BJ (cell line): ENCODE measurements at regions not wholly inside any gene's neighbourhood (a gene's known extent, or its start where the extent isn't known, plus 50 kb on each side); places are given as distances from the start of the nearest gene placed in this dataset.

Experiments
- CTCF ChIA-PET: fragments of 350-600 bp; formaldehyde crosslinking; extraction: SDS; loops from one replicate; lab custom pipeline; 2021; ENCODE audit warnings: antibody characterized with exemption, inconsistent platforms; lab: Yijun Ruan, JAX
- POLR2A ChIA-PET: fragments of 300-600 bp; sonication (Branson Sonifier 250); formaldehyde crosslinking; extraction: SDS; loops from one replicate; lab custom pipeline; 2021; ENCODE audit warnings: antibody characterized with exemption; lab: Charles Lee
- DNase-seq: peaks from one replicate; pipeline ENCODE4 v3.0.0-alpha.2; 2011; ENCODE audit warnings: low read depth
- H3K27me3 ChIP-seq: 2 replicates; pipeline ENCODE4 v1.6.0; 2011; ENCODE audit warnings: low read length; ENCODE audit not compliant: control insufficient read depth, insufficient read depth
- H3K36me3 ChIP-seq: 2 replicates; pipeline ENCODE4 v1.5.1; 2011; ENCODE audit warnings: low read length; ENCODE audit not compliant: control insufficient read depth, insufficient read depth
- H3K4me3 ChIP-seq: 2 replicates; pipeline ENCODE4 v1.5.1; 2011; ENCODE audit warnings: low read depth, mild to moderate bottlenecking, control low read depth, low read length
- TF ChIP-seq, protein P1 (sequence below): IDR thresholded peaks from 2 replicates; pipeline ENCODE4 v1.5.1; 2011; ENCODE audit warnings: low read depth, mild to moderate bottlenecking, control low read depth, inconsistent platforms, low read length, moderate library complexity; ENCODE audit not compliant: insufficient read depth

DNA sequence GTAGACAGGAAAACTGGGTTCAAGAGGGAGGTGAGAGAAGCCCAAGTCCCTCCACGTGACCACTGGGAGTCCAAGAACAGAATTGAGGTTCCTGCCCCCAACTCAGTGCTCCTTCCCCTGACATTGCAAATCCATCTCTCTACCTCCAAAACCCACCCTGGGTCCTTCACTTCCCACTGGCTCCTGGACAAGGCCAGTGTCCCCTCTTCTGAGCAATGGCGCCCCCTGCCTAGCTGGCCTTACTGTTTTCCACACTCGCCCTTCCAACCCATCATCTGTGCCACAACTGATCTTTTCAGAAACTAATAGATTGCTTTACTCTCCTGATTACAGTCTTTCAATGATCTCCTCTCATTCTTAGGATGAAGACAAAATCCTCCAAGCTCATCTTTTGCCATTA, 200.3 kb downstream of the ANKRD60 start:
- H3K4me3 ChIP-seq = no peak overlapping the region
- POLR2A ChIA-PET = no interaction called here
- H3K27me3 ChIP-seq = peaks cover 9% of the 10 kb centered on the region; the same call in 1 of the 2 replicates
- no peak for DNase-seq
- TF ChIP-seq, protein P1, sequence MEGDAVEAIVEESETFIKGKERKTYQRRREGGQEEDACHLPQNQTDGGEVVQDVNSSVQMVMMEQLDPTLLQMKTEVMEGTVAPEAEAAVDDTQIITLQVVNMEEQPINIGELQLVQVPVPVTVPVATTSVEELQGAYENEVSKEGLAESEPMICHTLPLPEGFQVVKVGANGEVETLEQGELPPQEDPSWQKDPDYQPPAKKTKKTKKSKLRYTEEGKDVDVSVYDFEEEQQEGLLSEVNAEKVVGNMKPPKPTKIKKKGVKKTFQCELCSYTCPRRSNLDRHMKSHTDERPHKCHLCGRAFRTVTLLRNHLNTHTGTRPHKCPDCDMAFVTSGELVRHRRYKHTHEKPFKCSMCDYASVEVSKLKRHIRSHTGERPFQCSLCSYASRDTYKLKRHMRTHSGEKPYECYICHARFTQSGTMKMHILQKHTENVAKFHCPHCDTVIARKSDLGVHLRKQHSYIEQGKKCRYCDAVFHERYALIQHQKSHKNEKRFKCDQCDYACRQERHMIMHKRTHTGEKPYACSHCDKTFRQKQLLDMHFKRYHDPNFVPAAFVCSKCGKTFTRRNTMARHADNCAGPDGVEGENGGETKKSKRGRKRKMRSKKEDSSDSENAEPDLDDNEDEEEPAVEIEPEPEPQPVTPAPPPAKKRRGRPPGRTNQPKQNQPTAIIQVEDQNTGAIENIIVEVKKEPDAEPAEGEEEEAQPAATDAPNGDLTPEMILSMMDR = peak; percentile 19; the same call in 1 of the 2 replicates
- no peaks in the 10 kb centered on the region for H3K36me3 ChIP-seq
- CTCF ChIA-PET = no interaction called here

DNA sequence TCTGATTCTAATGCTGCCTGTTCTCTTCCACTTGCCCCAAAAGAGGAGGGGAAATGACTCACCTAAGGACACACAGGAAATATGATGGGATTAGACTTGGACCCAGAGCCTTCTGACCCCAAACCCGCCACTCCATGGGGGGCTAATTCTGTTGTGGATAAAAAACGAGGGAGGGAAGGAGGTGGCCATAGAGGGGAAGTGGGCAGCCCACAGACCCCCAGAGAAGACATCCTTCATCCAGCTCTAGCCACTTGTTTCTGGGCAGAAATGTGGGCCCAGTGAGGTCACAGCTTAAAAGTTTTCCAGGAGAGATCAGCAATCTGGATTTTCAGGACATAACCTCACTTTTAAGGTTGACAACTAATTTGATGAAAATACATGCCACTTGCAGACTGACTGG, 202.1 kb downstream of the ANKRD60 start:
- Histone ChIP-seq H3K27me3 (peaks cover 9% of the 10 kb centered on the region; the same call in 1 of the 2 replicates), H3K4me3 (no peak overlapping the region), H3K36me3 (no peaks in the 10 kb centered on the region)
- TF ChIP-seq, protein P1 = no peak
- POLR2A ChIA-PET = no interaction called here
- CTCF ChIA-PET = interaction anchor here (0.6 kb wide), 1 partner anchor 124 kb away, joined by 3 read pairs; no protein-coding TSS in a partner anchor
- DNase-seq = no peak

DNA sequence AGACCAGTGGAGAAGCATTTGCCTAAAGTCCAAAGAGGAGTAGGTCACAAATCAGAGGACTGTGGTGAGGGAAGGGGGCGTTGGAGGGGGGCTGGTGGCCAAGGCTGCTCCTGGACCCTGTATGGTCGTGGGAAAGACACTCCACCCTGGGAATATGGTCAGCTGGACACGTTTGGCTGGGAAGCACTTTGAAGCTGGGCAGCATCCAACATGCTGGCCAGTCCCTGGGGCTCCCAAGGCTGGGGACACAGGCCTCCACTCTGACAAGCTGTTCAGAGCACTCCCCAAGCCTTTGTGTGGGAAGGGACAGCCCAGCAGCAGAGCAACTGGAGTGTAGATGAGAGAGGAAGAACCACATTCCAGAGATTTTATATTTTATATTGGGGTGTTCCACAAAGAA, 203.2 kb downstream of the ANKRD60 start:
- POLR2A ChIA-PET = no interaction called here
- CTCF ChIA-PET = no interaction called here
- DNase-seq = no peak
- Histone ChIP-seq H3K27me3 (peaks cover 9% of the 10 kb centered on the region; the same call in 1 of the 2 replicates), H3K4me3 (no peak overlapping the region), H3K36me3 (no peaks in the 10 kb centered on the region)
- TF ChIP-seq, protein P1 = no peak

DNA sequence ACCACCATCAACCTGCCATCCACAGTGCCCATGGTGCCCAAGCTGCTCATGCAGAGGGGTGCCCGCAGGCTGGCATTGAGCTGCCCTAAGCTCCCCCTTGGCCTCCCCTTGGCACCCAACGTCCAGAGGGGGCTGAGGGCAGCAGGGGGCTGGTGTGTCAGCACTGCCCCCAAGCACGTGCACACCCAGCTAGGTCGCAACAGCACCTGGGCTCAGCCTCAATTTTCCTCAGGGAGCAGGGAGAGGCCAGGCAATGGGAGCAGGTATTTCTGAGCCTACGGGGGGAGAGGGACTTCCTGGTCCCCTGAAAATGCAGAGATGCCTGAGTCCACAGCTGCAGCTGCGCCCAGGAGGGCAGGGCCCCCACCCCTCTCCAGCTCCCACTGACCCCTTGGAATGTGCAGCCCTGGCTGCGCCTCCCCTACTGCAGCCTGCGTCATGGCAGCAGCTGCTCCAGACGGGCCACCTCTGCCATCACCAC, 204.2 kb downstream of the ANKRD60 start:
- CTCF ChIA-PET = interaction anchor here (1.6 kb wide), 1 partner anchor 11 kb away, joined by 5 read pairs; no protein-coding TSS in a partner anchor
- Histone ChIP-seq H3K36me3 (no peaks in the 10 kb centered on the region), H3K27me3 (peaks cover 3% of the 10 kb centered on the region; the same call in 1 of the 2 replicates), H3K4me3 (no peak overlapping the region)
- TF ChIP-seq, protein P1 = no peak
- DNase-seq = no peak
- POLR2A ChIA-PET = no interaction called here

DNA sequence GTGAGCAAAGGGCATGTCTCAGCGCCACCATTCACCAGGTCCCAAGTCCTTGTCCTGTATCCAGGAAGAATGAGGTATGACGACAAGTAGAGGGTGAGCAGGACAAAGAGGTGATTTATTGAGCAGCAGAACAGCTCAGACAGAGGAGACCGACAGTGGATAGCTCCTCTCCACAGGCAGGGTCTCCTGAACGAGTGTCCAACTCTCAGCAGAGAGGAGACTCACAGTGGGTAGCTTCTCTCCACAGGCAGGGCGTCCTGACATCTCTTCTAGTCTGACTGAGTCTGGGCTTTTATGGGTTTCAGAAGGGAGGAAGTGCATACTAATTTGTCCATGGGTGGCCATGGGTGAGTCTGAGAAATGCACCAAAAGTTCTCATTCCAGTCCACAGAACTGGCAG, 204.7 kb downstream of the ANKRD60 start:
- DNase-seq = no peak
- TF ChIP-seq, protein P1 = no peak
- CTCF ChIA-PET = interaction anchor here (0.8 to 1.6 kb wide), 2 partner anchors 11 to 18 kb away, joined by 3 to 5 read pairs; no protein-coding TSS in a partner anchor
- no peaks in the 10 kb centered on the region for H3K27me3 ChIP-seq
- H3K36me3 ChIP-seq = no peaks in the 10 kb centered on the region
- no peak overlapping the region for H3K4me3 ChIP-seq
- POLR2A ChIA-PET = no interaction called here
